ENCODE measurements at regions not wholly inside any gene's neighbourhood (a gene's known extent, or its start where the extent isn't known, plus 50 kb on each side); places are given as distances from the start of the nearest gene placed in this dataset.

DNA sequence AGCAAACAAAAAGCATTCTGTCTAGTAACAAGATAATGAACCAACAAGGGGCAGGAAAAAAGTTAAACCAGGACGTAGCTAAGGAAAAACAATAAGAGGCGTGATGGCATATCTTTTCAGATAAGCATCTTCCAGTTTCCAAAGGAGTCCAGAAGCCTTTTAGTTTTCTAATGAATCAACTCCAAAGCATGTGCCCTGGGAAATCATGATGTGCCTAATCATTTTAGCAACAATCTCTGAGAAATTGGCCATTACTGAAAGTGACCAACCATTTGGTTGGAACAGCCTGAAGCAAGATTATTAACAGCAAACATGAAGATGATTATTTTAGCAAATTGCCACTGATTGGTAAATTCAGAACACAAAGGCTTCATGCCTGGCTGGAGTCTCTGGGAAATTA lies 440.9 kb upstream of the MAF start:
- TF ChIP-seq, protein P1, sequence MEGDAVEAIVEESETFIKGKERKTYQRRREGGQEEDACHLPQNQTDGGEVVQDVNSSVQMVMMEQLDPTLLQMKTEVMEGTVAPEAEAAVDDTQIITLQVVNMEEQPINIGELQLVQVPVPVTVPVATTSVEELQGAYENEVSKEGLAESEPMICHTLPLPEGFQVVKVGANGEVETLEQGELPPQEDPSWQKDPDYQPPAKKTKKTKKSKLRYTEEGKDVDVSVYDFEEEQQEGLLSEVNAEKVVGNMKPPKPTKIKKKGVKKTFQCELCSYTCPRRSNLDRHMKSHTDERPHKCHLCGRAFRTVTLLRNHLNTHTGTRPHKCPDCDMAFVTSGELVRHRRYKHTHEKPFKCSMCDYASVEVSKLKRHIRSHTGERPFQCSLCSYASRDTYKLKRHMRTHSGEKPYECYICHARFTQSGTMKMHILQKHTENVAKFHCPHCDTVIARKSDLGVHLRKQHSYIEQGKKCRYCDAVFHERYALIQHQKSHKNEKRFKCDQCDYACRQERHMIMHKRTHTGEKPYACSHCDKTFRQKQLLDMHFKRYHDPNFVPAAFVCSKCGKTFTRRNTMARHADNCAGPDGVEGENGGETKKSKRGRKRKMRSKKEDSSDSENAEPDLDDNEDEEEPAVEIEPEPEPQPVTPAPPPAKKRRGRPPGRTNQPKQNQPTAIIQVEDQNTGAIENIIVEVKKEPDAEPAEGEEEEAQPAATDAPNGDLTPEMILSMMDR (IDR thresholded peaks at IDR 0.05): no peak
- TF ChIP-seq POLR2A (IDR thresholded peaks at IDR 0.05): no peak
